Fibroblast of skin of left biceps (primary cell): ENCODE measurements at regions not wholly inside any gene's neighbourhood (a gene's known extent, or its start where the extent isn't known, plus 50 kb on each side); places are given as distances from the start of the nearest gene placed in this dataset.
A peak's percentile ranks its signal among the peaks of the same experiment; 100 is the strongest.
"Not testable (repeated sequence)": the region's sequence is repeated elsewhere in the genome, so short reads cannot be mapped to it uniquely, and the experiment has no call there.

ENCODE experiments used
- DNase-seq, 2 experiments: peaks; one replicate each; pipeline ENCODE4 v3.0.0-alpha.2; 2013; ENCODE audit warnings: low read depth in 2 of 2

DNA sequence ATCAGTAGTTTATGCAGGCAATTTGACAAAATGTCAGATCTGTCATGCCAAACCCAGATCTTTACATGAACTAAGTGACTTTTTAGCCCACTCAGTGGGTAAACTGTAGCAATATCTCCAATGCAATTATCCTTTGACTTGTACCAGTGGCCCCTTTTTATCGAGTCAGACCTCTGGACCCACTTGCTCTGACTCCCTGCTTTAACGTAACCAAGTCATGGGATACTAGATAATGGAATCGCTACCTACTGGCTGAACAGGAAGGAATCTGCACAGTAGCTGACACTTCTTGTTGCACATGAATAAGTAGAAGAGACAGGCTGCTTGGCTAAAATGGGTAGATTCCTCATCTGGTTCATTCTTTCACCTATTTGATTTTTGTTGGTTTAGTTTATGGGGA, 128.4 kb upstream of the LYPLAL1 start:
- DNase-seq: no peak

DNA sequence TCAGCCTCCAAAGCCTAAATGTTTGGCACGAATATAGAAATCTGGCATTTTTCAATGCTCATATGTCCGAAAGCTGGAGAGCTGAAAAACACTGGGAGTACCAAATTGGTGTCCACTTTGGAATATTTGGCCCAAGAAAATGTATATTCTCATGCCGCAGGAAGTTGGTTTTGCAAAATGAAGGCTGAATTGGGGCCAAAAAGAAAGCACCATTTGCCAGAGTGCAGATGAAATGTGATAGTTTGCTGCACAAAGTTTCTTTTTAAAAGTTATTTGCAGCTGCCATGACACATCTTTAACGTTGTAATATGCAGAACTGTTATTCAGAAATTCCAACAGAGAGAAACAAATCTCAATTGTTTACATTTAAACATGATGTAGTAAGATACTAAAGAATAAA, 124.2 kb upstream of the LYPLAL1 start:
- DNase-seq: no peak

DNA sequence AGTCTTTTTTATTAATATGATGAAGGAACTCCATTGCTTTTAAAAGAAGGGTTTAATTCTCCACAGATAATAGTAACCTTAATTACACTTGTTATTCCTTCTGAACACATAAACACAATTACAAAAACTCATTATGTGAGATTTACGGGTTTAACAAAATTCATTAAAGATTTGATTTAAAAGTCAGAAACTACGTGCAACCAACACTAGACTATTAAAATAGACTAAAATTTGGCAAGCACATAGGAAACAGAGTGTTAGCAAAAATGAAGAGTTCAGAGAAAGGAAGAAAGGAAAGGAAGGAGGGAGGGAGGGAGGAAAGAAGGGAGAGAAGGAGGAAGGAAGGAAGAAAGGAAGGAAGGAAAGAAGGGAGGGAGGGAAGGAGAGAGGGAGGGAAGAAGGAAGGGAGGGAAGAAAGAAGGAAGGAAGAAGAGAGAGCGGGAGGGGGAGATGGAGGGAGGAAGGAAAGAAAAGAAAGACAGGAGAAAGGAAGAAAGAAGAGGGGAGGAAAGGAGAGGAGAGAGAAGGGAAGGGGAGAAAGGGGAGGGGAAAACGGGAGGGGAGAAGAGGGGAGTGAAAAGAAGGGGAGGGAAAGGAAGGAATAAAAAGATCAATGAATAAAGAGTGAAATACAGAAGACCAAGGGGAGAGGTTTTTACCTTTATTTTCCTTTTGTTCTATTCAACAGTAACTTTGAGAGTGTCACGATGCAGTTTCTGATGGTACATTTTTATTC, 123.4 kb upstream of the LYPLAL1 start:
- DNase-seq: no peak

DNA sequence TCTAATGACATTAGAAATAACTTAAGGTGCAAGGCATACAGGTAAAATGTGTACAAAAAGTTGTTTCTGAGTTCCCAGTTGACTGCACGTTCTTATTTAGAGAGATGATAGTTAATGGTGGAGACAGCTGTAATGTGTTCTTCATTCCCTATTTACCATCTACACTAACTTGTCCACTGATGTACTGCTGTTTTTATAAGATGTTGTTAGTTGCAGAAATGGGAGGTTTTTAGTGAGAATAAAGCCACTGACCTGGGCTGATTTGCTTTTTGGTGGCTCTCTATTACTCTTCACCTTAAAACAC, 122.9 kb upstream of the LYPLAL1 start:
- DNase-seq: no peak

DNA sequence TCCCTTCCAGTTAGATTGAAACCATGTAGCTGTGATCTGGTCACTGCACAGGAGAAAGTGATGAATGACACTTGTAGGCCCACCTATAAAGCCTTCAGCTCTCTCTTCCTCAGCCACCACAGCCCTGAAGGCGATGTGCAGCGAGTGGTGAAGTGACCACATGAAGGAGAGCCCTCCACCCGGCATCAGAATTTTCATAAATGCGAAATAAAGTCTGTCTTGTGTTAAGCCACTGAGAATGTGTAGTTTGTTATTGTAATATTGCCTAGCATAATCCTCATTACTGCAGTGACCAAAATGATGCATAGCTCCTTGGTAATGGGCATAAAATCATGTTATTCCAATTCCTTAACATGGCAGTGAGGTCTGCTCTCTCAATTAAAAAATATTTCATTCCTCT, 122.1 kb upstream of the LYPLAL1 start:
- DNase-seq: no peak

DNA sequence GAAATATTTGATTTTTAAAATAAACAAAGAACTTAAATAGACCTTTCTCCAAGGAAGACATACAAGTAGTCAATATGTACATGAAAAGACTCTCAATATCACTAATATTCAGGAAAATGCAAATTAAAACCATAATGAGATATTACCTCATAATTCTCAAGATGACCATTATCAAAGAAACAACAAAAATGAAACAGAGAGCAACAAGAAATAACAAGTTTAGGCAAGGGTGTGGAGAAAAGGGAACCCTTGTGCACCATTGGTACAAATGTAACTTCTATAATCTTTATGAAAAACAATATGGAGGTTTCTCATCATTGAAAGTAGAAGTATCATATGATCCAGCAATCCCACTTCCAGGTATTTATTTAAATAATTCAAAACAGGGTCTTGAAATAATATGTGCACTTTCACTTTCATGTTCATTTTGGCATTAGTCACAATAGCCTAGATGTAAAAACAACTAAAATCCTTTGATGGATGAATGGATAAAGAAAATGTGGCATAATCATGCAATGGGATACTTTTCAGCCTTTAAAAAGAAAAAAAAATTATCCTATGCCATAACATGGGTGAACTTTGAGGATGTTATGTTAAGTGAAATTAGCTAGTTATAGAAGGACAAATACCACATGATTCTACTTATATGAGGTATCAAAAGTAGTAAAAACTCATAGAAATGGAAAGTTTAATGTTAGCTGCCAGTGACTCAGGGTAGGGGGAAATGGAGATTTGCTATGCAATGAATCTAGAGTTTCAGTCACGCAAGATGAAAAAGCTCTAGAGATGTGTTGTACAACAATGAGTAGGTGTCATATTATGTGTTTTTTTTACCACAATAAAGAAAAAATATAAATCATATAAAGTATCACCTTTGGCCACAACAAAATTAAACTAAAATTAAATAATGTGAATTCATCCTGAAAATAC, 114.5 kb upstream of the LYPLAL1 start:
- DNase-seq: no peak

DNA sequence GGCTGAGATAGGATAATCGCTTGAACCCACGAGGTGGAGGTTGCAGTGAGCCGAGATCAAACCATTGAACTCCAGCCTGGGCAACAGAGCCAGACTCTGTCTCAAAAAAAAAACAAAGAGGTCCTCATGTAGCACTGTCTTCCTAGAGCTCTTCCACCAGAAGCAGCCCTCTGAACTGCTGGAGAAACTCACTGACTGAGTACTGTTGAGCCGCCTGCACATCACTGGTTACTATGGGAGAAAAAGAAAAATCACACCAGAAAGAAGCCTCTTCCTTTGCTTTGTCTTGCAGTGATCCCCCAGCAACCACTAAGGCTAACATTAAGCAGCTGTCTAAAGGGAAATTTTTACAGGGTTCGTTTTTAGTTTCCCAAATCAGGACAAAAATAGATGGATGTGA, 112.9 kb upstream of the LYPLAL1 start:
- no peak for DNase-seq

DNA sequence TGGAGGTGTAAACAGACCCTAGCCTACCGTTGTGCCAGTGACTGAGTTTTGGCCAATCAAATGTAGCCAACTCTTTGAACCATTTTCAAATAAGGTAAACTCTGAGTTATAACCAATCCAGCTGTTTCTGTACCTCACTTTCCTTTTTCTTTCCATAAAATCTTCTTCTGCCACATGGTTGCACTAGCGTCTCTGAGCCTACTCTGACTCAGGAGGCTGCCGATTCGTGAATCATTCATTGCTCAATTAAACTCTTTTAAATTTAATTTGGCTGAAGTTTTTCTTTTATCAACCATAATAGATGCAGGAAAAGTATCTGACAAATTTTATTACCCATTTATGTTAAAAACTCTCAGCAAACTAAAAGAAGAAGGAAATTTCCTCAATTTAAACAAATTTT, 111.5 kb upstream of the LYPLAL1 start:
- DNase-seq: no peak

DNA sequence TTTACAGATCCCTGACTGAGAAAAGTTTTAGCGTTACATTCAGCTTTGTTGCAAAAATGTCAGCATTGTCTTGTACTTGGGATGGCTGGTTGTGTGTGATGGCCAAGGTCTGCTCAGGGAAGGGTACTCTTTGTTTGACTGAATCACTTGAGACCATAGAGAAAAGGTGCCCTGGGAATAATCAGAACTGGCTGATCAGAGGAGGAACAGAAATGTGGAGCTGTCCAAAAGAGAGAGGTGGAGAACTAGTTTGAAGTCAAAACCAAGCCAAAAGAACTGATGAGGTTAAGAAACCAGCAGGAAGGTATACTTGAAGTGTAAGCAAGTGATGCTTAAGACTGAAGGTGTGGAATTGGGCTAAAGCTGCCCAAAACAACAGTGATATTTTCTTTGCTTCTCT, 107.6 kb upstream of the LYPLAL1 start:
- DNase-seq: no peak

DNA sequence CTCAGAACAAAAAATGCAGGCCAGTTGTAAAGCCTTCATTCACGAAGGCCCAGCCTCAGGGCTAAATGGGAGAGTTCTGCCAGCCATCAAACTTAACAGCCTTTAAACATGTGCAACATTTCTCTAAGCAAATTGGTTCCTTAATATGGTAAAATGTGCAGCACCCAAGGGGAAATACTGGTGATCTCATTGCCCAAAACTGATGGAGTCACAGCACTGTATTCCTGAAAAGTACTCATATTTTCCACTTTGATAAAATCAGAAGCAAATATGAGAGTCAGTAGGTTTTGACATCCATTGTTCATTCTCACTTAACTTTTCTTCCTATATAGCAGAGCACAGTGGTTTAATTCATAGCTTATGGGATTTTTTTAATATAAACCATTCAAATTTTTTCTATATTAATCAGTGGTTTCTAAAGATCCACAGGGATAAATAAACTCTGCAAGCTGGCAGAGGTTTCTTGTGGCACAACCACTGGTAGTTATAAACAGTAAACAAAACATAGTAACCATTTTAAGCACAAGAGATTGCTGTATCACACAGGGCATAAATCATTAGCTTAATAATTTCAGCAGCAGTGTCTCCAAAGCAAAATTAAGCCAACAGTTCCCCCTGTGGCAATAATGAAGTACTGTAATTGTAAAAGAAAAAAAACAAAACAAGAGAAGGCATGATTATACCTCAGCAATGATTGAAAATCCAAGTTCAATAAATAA, 106.9 kb upstream of the LYPLAL1 start:
- DNase-seq: peak in 1 of 2 experiments; percentile 32

DNA sequence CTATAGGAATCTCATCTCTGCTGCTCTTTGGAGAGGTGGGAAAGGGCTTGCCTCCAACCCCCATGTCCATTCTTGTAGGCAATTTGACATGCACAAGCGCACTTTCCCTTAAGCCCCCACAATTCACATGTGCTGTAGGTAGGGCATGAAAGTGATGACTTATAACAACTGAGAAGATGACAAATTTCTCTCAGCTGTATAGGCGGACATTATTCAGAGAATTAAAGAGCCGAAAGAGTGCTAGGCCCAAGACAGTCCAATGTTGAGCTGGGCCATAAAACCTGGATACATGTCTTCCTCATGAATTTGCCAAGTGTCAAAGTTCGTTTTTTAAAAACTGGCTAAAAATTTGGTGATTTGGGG, 106.3 kb upstream of the LYPLAL1 start:
- no peak for DNase-seq

DNA sequence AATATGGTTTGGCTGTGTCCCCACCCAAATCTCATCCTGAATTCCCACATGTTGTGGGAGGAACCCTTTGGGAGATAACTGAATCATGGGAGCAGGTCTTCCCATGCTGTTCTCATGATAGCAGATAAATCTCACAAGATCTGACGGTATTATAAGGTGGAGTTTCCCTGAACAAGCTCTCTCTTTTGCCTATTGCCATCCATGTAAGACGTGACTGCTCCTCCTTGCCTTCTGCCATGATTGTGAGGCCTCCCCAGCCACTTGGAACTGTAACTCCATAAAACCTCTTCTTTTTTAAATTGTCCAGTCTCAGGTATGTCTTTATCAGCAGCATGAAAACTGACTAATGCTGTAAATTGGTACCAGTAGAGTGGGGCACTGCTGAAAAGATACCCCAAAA, 103.3 kb upstream of the LYPLAL1 start:
- not testable (repeated sequence) for DNase-seq

DNA sequence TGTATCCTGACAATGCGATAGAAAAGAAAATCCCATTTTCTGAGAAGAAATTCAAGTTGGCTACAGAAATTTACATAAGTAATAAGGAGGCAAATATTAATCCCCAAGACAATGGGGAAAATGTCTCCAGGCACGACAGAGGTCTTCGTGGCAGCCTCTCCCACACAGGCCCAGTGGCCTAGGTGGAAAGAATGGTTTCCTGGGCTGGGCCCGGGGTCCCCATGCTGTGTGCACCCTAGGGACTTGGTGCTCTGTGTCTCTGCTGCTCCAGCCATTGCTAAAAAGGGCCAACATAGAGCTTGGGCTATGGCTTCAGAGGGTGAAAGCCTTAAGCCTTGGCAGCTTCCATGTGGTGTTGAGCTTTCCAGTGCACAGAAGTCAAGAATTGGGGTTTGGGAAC, 102.5 kb upstream of the LYPLAL1 start:
- DNase-seq: no peak

DNA sequence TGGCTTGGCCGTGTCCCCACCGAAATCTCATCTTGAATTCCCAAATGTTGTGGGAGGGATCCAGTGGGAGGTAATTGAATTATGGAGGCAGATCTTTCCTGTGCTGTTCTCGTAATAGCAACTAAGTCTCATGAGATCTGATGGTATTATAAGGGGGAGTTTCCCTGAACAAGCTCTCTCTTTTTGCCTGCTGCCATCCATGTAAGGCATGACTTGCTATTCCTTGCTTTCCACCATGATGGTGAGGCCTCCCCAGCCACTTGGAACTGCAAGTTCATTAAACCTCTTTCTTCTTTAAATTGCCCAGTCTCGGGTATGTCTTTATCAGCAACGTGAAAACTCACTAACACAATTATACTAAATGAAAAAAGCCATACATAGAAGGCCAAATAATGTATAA, 101.3 kb upstream of the LYPLAL1 start:
- no peak for DNase-seq

DNA sequence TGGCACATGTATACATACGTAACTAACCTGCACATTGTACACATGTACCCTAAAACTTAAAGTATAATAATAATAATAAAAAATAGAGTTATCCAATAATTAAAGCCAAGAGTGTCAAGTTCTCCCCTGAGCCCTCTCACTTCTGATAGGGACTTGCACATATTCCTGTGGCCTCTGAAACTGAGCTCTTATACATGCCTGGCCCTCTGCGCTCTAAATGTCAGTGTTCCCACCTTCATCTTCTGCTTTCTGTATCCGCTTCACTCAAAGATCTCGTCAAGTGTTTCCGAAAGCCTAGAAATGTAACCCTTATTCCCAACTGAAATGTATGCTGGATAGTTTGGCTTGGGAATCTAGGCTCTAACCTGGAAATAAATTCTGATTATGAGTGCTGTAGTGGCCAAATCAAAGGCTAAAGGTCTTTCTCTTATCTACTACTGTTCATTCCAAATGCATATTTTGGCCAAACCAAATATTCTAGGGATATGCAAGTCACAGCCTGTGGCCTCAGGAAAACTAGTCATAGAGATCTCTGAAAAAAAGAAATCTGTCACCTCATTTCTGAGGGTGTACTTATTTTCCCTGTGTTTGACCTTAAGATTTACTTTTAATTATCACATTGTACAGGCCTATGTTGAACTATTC, 99.5 kb upstream of the LYPLAL1 start:
- DNase-seq: no peak

DNA sequence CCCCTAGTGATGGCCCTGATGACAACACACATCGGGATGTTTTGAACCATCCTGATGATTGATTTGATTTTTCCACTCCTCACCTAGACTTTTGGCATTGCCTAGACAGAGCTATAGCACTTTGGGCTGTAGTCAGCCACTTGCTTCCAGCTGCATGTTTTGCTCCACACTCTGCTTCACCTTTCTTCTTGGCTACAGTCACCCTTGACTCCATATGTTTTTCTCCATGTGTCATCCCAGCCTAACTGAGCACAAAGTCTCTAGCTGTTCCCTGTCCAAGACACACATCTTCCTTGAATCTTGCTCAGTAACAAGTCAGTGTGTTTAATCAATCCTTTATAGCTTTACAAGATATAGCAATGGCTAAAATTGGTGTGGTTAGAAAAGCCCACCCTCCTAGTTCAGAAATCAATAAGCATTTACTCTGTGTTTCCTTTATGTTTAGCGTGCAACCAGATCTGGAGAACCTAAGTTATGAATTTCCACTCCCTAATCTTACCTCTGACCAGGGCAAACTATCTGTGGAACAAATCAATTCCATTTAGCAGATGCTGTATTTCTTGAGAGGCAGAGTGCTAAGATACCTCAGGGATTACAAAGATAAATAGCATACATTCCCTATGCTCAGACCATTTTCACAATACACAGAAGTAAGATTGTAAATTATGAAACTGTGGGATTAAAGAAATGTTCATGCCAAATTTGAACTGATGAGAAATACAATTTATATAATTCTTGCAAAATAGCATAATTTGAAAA, 98.4 kb upstream of the LYPLAL1 start:
- no peak for DNase-seq

DNA sequence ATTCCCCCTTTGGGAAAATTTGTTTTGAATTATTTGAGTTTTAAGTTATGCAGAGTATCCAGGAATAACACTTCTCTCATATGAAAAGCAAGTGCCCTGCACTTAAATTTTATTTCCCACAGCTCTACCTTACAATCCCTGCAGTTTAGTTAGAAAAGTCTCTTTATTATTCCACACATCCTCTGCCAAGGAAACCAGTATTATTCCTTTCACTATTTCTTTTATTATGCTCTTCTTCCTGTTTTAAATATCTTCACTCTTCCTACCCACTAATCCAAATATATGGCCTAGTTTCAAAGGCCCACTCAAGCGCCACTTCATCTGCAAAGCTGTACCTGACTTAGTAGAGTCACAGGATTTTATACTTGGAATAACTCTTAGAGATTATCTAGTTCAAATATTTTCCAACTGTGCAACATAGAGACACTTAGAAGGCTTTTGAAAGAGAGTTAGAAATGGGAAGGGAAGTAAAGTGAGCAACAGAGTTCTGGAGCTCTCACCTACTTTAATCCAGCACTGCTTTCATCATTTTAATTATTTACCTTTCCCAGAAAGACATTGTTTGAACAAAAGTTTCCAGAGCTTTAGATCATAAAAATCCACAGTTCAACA, 97.2 kb upstream of the LYPLAL1 start:
- no peak for DNase-seq

DNA sequence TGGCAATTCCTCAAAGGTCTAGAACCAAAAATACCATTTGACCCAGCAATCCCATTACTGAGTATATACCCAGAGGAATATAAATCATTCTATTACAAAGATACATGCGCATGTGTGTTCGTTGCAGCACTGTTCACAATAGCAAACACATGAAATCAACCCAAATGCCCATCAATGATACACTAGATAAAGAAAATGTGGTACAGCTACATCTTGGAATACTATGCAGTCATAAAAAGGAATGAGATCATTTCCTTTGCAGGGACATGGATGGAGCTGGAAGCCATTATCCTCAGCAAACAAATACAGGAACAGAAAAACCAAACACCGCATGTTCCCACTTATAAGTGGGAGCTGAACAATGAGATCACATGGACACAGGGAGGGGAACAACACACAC, 95.9 kb upstream of the LYPLAL1 start:
- not testable (repeated sequence) for DNase-seq

DNA sequence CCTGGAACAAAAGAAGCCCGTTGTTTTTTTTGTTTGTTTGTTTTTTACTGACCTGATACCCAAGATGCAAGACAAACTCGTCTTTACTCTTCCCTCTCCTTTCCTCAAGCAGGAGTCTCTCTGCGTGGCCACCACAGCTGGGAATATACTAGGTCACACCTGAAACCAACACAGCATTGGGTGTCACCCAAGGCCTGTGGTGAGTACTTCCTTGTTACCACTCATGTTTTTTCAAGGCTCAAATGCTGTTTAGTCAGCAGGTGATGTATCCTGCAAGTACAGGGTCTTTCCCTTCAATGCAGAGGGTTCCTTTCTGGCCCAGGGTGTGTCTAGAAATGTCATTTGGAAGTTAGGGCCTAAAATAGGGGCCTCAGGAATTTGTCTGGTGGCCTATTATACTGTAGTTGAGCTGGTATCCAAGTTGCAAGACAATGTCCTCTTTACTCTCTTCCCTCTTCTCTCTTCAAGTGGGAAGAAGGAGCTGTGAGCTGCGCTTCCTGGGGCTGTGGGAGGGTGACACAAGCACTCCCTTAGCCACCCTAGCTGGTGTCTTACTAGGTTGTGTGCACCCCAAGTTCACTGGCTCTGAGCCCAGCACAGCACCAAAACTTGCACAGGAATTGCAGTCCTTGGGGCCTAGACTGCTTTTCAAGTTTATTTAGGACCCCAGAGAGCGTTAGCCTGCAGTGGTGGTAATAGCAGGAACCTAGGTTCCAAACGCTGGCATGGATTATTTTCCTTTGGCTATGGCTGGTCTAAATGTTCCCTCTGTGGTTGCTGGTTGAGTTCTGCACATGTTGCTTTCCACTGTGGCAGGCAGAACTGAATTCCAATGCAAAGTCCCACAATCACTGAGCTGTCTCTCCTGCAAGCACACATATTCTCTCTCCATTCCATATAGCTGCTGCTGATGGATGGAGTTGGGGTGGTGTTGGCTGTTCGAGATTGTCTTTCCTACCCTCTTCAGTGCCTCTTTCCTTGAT, 91.4 kb upstream of the LYPLAL1 start:
- DNase-seq: no peak

DNA sequence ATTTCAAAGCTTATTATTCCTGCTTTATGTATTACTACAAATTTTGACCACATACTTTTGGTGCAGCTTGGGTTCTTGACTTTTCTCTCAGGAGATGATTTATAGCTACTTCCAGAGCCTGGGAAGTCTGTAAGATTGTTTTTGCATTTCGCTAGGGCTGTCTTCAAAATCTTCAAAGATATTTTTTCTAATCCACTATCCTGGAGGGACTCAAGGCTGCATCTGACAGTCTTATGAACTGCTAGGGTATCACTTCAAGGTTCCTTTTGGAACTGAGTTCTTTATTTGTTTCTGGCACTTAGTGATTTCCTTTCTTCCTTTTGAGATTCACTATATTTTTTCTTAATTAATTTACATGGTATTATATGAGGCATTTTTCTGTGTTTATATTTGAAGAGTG, 90.0 kb upstream of the LYPLAL1 start:
- no peak for DNase-seq
